H9 (cell line): ENCODE measurements at regions not wholly inside any gene's neighbourhood (a gene's known extent, or its start where the extent isn't known, plus 50 kb on each side); places are given as distances from the start of the nearest gene placed in this dataset.

Experiments
- DNase-seq: peaks from one replicate; pipeline ENCODE4 v3.0.0-alpha.2; 2017
- H2AFZ ChIP-seq: one replicate; pipeline ENCODE4 v1.6.1; 2013; ENCODE audit warnings: mild to moderate bottlenecking, low read length, control low read depth, moderate library complexity
- H2AK5ac ChIP-seq: 2 replicates; pipeline ENCODE4 v1.6.1; 2013; ENCODE audit warnings: low read length, control low read depth, mixed read lengths; ENCODE audit not compliant: insufficient read length
- H2BK120ac ChIP-seq: one replicate; pipeline ENCODE4 v1.6.1; 2013; ENCODE audit warnings: low read depth, mild to moderate bottlenecking, low read length, control low read depth, inconsistent platforms; ENCODE audit not compliant: poor library complexity, severe bottlenecking
- H2BK12ac ChIP-seq: 2 replicates; pipeline ENCODE4 v1.6.1; 2013; ENCODE audit warnings: low read length, control low read depth, mixed read lengths, low read depth; ENCODE audit not compliant: insufficient read length
- H2BK15ac ChIP-seq: 2 replicates; pipeline ENCODE4 v1.6.1; 2013; ENCODE audit warnings: low read depth, low read length, control low read depth
- H2BK20ac ChIP-seq: one replicate; pipeline ENCODE4 v1.6.1; 2013; ENCODE audit warnings: low read depth, mild to moderate bottlenecking, low read length, control low read depth, inconsistent platforms; ENCODE audit not compliant: poor library complexity, severe bottlenecking
- H2BK5ac ChIP-seq: 2 replicates; pipeline ENCODE4 v1.6.1; 2013; ENCODE audit warnings: low read length, control low read depth, mixed read lengths; ENCODE audit not compliant: insufficient read length
- H3K14ac ChIP-seq: 2 replicates; pipeline ENCODE4 v1.6.1; 2013; ENCODE audit warnings: low read length, control low read depth; ENCODE audit not compliant: insufficient read depth
- H3K18ac ChIP-seq: 2 replicates; pipeline ENCODE4 v1.6.1; 2013; ENCODE audit warnings: low read depth, mild to moderate bottlenecking, mixed read lengths, low read length, control low read depth; ENCODE audit not compliant: insufficient read length
- H3K23ac ChIP-seq: 2 replicates; pipeline ENCODE4 v1.6.1; 2013; ENCODE audit warnings: low read length, control low read depth, mixed read lengths, low read depth; ENCODE audit not compliant: insufficient read length
- H3K23me2 ChIP-seq: 2 replicates; pipeline ENCODE4 v1.6.1; 2013; ENCODE audit warnings: low read depth, mild to moderate bottlenecking, mixed read lengths, low read length, control low read depth; ENCODE audit not compliant: insufficient read length, poor library complexity, severe bottlenecking
- H3K27ac ChIP-seq: 2 replicates; pipeline ENCODE4 v1.5.1; 2013; ENCODE audit warnings: low read length, control low read depth, mixed read lengths, low read depth; ENCODE audit not compliant: insufficient read length
- H3K27me3 ChIP-seq: 2 replicates; pipeline ENCODE4 v1.6.1; 2013; ENCODE audit warnings: low read length, control low read depth, inconsistent platforms; ENCODE audit not compliant: insufficient read depth
- H3K4ac ChIP-seq: 2 replicates; pipeline ENCODE4 v1.6.1; 2013; ENCODE audit warnings: low read depth, mild to moderate bottlenecking, control low read depth, inconsistent platforms, low read length, moderate library complexity
- H3K4me1 ChIP-seq: 2 replicates; pipeline ENCODE4 v1.6.1; 2013; ENCODE audit warnings: low read length, control low read depth, inconsistent platforms; ENCODE audit not compliant: insufficient read depth
- H3K4me2 ChIP-seq: 2 replicates; pipeline ENCODE4 v1.6.1; 2013; ENCODE audit warnings: low read length, control low read depth, mixed read lengths; ENCODE audit not compliant: insufficient read length, insufficient read depth
- H3K56ac ChIP-seq: 2 replicates; pipeline ENCODE4 v1.6.1; 2013; ENCODE audit warnings: low read depth, mild to moderate bottlenecking, mixed read lengths, low read length, control low read depth; ENCODE audit not compliant: insufficient read length
- H3K79me1 ChIP-seq: 2 replicates; pipeline ENCODE4 v1.6.1; 2013; ENCODE audit warnings: low read depth, mild to moderate bottlenecking, moderate library complexity, low read length, control low read depth, inconsistent platforms; ENCODE audit not compliant: insufficient read depth, poor library complexity, severe bottlenecking
- H3K79me2 ChIP-seq: 2 replicates; pipeline ENCODE4 v1.6.1; 2013; ENCODE audit warnings: low read length, control low read depth, inconsistent platforms; ENCODE audit not compliant: insufficient read depth
- H3K9ac ChIP-seq: 2 replicates; pipeline ENCODE4 v1.6.1; 2013; ENCODE audit warnings: low read length, control low read depth, mixed read lengths; ENCODE audit not compliant: insufficient read length; ENCODE audit errors: extremely low read depth
- H3K9me3 ChIP-seq: one replicate; pipeline ENCODE4 v1.6.1; 2013; ENCODE audit warnings: low read depth, low read length, inconsistent platforms; ENCODE audit not compliant: control insufficient read depth
- H3T11ph ChIP-seq: one replicate; pipeline ENCODE4 v1.6.1; 2013; ENCODE audit warnings: mild to moderate bottlenecking, low read length, control low read depth, inconsistent platforms
- H4K20me1 ChIP-seq: one replicate; pipeline ENCODE4 v1.6.1; 2013; ENCODE audit not compliant: control insufficient read depth, insufficient read length, insufficient read depth
- H4K5ac ChIP-seq: 2 replicates; pipeline ENCODE4 v1.6.1; 2013; ENCODE audit warnings: low read depth, mild to moderate bottlenecking, mixed read lengths, low read length, control low read depth; ENCODE audit not compliant: insufficient read length
- H4K8ac ChIP-seq: replicated peaks from 2 replicates; pipeline ENCODE4 v1.6.1; 2013; ENCODE audit warnings: low read length, control low read depth, mixed read lengths, low read depth; ENCODE audit not compliant: insufficient read length
- H4K91ac ChIP-seq: 2 replicates; pipeline ENCODE4 v1.6.1; 2013; ENCODE audit warnings: low read depth, mild to moderate bottlenecking, moderate library complexity, mixed read lengths, low read length, control low read depth; ENCODE audit not compliant: insufficient read length
- H3K27ac Mint-ChIP-seq, 3 experiments: 2 replicates in 2 of 3; 3 replicates in 1 of 3; pipeline ENCODE4 v1.8.0; 2020 to 2021; ENCODE audit warnings: mixed read lengths in 3 of 3, mild to moderate bottlenecking in 1 of 3, moderate library complexity in 1 of 3
- H3K27me3 Mint-ChIP-seq: 2 replicates; pipeline ENCODE4 v1.8.0; 2021; ENCODE audit warnings: low read depth, mild to moderate bottlenecking, moderate library complexity, mixed read lengths
- H3K36me3 Mint-ChIP-seq, 3 experiments: 2 replicates in 2 of 3; 3 replicates in 1 of 3; pipeline ENCODE4 v1.8.0; 2020 to 2021; ENCODE audit warnings: low read depth in 3 of 3, mixed read lengths in 3 of 3; ENCODE audit not compliant: insufficient read depth in 1 of 3
- H3K4me1 Mint-ChIP-seq, 2 experiments: 2 replicates each; pipeline ENCODE4 v1.8.0; 2020; ENCODE audit warnings: mixed read lengths in 2 of 2
- H3K4me3 Mint-ChIP-seq, 2 experiments: 2 replicates in 1 of 2; 3 replicates in 1 of 2; pipeline ENCODE4 v1.8.0; 2020 to 2021; ENCODE audit warnings: mild to moderate bottlenecking in 2 of 2, mixed read lengths in 2 of 2, moderate library complexity in 1 of 2
- H3K9me3 Mint-ChIP-seq, 2 experiments: 2 replicates in 1 of 2; 3 replicates in 1 of 2; pipeline ENCODE4 v1.8.0; 2020; ENCODE audit warnings: mild to moderate bottlenecking in 2 of 2, mixed read lengths in 2 of 2, moderate library complexity in 1 of 2
- CTCF ChIP-seq: fragments of 200-600 bp; sonication (generic); conservative IDR thresholded peaks from 3 replicates; pipeline ENCODE4 v1.8.0; 2021; ENCODE audit warnings: antibody characterized with exemption, mild to moderate bottlenecking
- WGBS: extraction: QIAGEN DNeasy Blood & Tissue Kit; methylation state at CpG from one replicate; pipeline ENCODE4 v1.1.7; 2013; ENCODE audit warnings: missing lambda C conversion rate, low lambda C conversion rate, mixed read lengths; ENCODE audit not compliant: insufficient read length; ENCODE audit errors: extremely low coverage; 5-methylcytosine and 5-hydroxymethylcytosine counted together

- H3K27me3 Mint-ChIP-seq = no peaks in the 10 kb centered on the region
Measured at GRCh38 chr2:162926907-162927306, 88.3 kb upstream of the KCNH7 start.

More at GRCh38 chr2:162926907-162927306, 88.3 kb upstream of the KCNH7 start:
- Histone ChIP-seq H2BK120ac (no peak overlapping the region), H4K91ac (no peak overlapping the region), H3K9me3 (no peaks in the 10 kb centered on the region), H2BK12ac (no peak overlapping the region), H2BK20ac (no peak overlapping the region), H4K5ac (no peak overlapping the region), H3K79me1 (no peaks in the 10 kb centered on the region), H3K27ac (no peak overlapping the region), H3K4me2 (no peak overlapping the region), H4K8ac (no peak overlapping the region), H3T11ph (no peak overlapping the region), H3K79me2 (no peaks in the 10 kb centered on the region), H3K18ac (no peak overlapping the region), H3K56ac (no peak overlapping the region), H2BK5ac (no peak overlapping the region), H4K20me1 (no peaks in the 10 kb centered on the region), H3K23ac (no peak overlapping the region), H3K4ac (no peak overlapping the region), H2BK15ac (no peak overlapping the region), H3K9ac (no peak overlapping the region), H3K4me1 (no peaks in the 10 kb centered on the region), H2AFZ (no peak overlapping the region), H2AK5ac (no peak overlapping the region), H3K27me3 (no peaks in the 10 kb centered on the region), H3K14ac (no peak overlapping the region), H3K23me2 (no peaks in the 10 kb centered on the region)
- Mint-ChIP-seq H3K4me1 (no peaks in the 10 kb centered on the region), H3K27ac (no peak overlapping the region), H3K36me3 (no peaks in the 10 kb centered on the region), H3K9me3 (no peaks in the 10 kb centered on the region), H3K4me3 (no peak overlapping the region)
- no peak for TF ChIP-seq CTCF
- DNase-seq = no peak
- WGBS = no CpG with 5 or more reads among the region's 2 CpGs
